SU-DHL-6 (cell line): ENCODE measurements at regions not wholly inside any gene's neighbourhood (a gene's known extent, or its start where the extent isn't known, plus 50 kb on each side); places are given as distances from the start of the nearest gene placed in this dataset.

ENCODE experiments used
- H2AFZ ChIP-seq: fragments of 200-600 bp; sonication (generic); 2 replicates; pipeline ENCODE4 v1.6.1; 2014; ENCODE audit warnings: low read depth, mild to moderate bottlenecking, moderate library complexity, mixed read lengths, antibody characterized with exemption, low read length; ENCODE audit not compliant: severe bottlenecking
- H3F3A ChIP-seq: fragments of 200-600 bp; shearing (Covaris generic); 2 replicates; pipeline ENCODE4 v1.6.0; 2016; ENCODE audit warnings: antibody characterized with exemption, mild to moderate bottlenecking; ENCODE audit not compliant: insufficient read depth
- H3K27ac ChIP-seq: fragments of 200-600 bp; sonication (generic); 2 replicates; pipeline ENCODE4 v1.5.1; 2016; ENCODE audit warnings: low read depth, mild to moderate bottlenecking, low read length, moderate library complexity, mixed read lengths
- H3K27me3 ChIP-seq: fragments of 200-600 bp; sonication (generic), shearing (Covaris generic); 2 replicates; pipeline ENCODE4 v1.6.0; 2014; ENCODE audit warnings: mild to moderate bottlenecking, low read length
- H3K36me3 ChIP-seq: fragments of 200-600 bp; sonication (generic); 2 replicates; pipeline ENCODE4 v1.6.1; 2014; ENCODE audit warnings: mild to moderate bottlenecking, low read length, mixed read lengths
- H3K4me2 ChIP-seq: fragments of 300-600, 200-600 bp; shearing (Covaris generic), sonication (generic); 2 replicates; pipeline ENCODE4 v1.6.0; 2014; ENCODE audit warnings: low read length, low read depth, mild to moderate bottlenecking; ENCODE audit not compliant: poor library complexity, severe bottlenecking
- H3K4me3 ChIP-seq: fragments of 200-600 bp; sonication (generic); 2 replicates; pipeline ENCODE4 v1.5.1; 2014; ENCODE audit warnings: antibody characterized with exemption, low read length, mild to moderate bottlenecking, mixed read lengths; ENCODE audit not compliant: insufficient read depth, poor library complexity, severe bottlenecking
- H3K79me2 ChIP-seq: fragments of 200-600 bp; sonication (generic); 2 replicates; pipeline ENCODE4 v1.6.1; 2014; ENCODE audit warnings: mild to moderate bottlenecking, low read length, moderate library complexity; ENCODE audit not compliant: insufficient read depth
- H3K9ac ChIP-seq: fragments of 200-600 bp; sonication (generic); 2 replicates; pipeline ENCODE4 v1.7.0; 2014; ENCODE audit warnings: mild to moderate bottlenecking, low read length
- H3K9me2 ChIP-seq: fragments of 200-600 bp; sonication (generic); replicated peaks from 2 replicates; pipeline ENCODE4 v1.6.1; 2014; ENCODE audit warnings: low read length; ENCODE audit not compliant: insufficient read depth
- H3K9me3 ChIP-seq: fragments of 200-600 bp; sonication (generic); 2 replicates; pipeline ENCODE4 v1.6.1; 2014; ENCODE audit warnings: low read length, mixed read lengths; ENCODE audit not compliant: insufficient read depth
- H4K20me1 ChIP-seq: fragments of 200-600 bp; sonication (generic); 2 replicates; pipeline ENCODE4 v1.6.1; 2014; ENCODE audit warnings: low read depth, mild to moderate bottlenecking, antibody characterized with exemption, low read length, moderate library complexity, mixed read lengths
- EZH2phosphoT487 ChIP-seq: fragments of 200-600 bp; sonication (generic), shearing (Covaris generic); conservative IDR thresholded peaks from 2 replicates; pipeline ENCODE4 v1.6.1; 2018; ENCODE audit warnings: mild to moderate bottlenecking, antibody characterized with exemption, low read length, moderate library complexity, mixed read lengths
- TF ChIP-seq, protein P1 (sequence below): fragments of 200-600 bp; sonication (generic); IDR thresholded peaks from one replicate; pipeline ENCODE4 v1.5.1; 2017; ENCODE audit warnings: antibody characterized with exemption, mild to moderate bottlenecking, low read length, moderate library complexity; ENCODE audit not compliant: insufficient read depth, poor library complexity, severe bottlenecking

DNA sequence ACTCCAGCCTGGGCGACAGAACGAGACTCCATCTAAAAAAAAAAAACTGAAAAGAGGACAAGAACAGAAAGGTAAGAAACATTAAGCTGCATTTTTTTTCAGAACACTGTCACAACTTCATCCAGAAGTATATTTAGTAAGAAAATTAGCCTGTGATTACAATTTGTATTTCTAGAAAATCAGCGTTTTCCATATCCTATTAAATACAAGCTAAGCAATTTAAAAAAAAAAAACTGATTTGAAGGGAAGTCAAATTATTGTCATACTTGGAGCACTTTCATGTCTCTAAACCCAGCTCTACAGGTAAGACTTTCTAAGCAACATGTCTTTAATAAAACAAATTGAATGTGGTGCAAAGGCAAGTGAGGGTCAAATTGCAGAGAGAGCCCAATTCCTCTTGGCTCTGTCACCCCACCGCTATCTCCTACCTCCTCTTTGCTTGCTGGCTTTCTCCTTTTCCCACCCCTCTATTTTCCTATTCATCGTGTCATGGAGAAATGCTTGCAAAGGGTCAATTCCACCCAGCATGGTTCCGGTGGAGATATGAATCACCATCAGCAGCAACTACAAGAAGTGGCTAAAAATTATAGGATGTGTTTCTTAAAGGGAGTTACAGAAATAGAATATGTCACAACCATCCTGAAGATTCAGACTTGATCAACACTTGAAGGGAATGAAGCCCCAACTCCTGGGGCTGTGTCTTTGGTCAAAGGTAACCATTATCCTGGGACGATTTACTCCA, 68.4 kb upstream of the BCL11A start:
- Histone ChIP-seq H3K9me3 (no peaks in the 10 kb centered on the region), H4K20me1 (no peaks in the 10 kb centered on the region), H3K36me3 (no peaks in the 10 kb centered on the region), H3K27ac (no peak overlapping the region), H3K27me3 (no peaks in the 10 kb centered on the region), H3F3A (no peaks in the 10 kb centered on the region), H2AFZ (no peak overlapping the region), H3K4me2 (no peak overlapping the region), H3K79me2 (no peaks in the 10 kb centered on the region), H3K9ac (no peak overlapping the region), H3K4me3 (no peak overlapping the region), H3K9me2 (no peaks in the 10 kb centered on the region)
- TF ChIP-seq, protein P1, sequence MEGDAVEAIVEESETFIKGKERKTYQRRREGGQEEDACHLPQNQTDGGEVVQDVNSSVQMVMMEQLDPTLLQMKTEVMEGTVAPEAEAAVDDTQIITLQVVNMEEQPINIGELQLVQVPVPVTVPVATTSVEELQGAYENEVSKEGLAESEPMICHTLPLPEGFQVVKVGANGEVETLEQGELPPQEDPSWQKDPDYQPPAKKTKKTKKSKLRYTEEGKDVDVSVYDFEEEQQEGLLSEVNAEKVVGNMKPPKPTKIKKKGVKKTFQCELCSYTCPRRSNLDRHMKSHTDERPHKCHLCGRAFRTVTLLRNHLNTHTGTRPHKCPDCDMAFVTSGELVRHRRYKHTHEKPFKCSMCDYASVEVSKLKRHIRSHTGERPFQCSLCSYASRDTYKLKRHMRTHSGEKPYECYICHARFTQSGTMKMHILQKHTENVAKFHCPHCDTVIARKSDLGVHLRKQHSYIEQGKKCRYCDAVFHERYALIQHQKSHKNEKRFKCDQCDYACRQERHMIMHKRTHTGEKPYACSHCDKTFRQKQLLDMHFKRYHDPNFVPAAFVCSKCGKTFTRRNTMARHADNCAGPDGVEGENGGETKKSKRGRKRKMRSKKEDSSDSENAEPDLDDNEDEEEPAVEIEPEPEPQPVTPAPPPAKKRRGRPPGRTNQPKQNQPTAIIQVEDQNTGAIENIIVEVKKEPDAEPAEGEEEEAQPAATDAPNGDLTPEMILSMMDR, result no peak
- TF ChIP-seq EZH2phosphoT487, result no peak

DNA sequence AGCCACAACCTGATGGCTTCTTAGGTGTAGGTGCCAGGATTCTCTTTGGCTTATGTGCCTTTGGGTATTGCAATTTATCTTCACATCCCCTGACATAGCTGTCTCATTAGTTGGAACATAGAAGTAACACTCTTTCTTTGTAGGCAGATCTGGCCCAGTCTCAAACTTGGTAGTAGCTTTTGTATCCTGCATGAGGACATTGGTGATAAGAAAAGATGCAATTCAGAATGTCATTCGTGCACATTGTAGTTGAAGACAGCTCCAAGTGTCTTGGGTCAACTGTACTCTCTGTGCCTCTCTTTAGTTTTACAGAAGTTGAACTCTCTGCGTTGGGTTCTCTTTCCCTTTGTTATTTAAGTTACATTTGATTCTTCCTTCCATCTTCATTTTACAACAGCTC, 69.6 kb upstream of the BCL11A start:
- Histone ChIP-seq H3K9me2 (no peaks in the 10 kb centered on the region), H3K79me2 (no peaks in the 10 kb centered on the region), H3K27me3 (no peaks in the 10 kb centered on the region), H3K27ac (no peak overlapping the region), H4K20me1 (no peaks in the 10 kb centered on the region), H3K36me3 (no peaks in the 10 kb centered on the region), H2AFZ (no peak overlapping the region), H3K9ac (no peak overlapping the region), H3K9me3 (no peaks in the 10 kb centered on the region), H3K4me3 (no peak overlapping the region), H3K4me2 (no peak overlapping the region), H3F3A (no peaks in the 10 kb centered on the region)
- no peak for TF ChIP-seq EZH2phosphoT487
- TF ChIP-seq, protein P1, result no peak

DNA sequence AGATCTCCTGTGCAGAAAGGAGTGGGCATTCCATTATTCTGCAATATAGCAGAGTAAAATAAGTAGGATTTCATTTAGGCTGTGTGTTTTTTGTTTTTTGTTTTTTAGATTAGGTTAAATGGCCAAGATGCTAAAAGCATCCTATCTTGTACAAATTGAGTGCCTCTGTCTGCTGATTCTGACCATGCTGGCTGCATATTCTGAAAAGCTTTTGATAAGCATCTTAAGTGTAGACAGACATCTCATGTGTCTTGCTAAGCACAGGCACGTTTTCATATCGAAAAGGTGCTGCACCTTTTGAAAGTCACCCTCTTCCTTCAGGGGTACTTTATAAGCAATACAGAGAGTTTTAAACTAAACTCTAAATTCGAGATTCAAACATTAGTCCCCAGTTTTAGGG, 74.0 kb upstream of the BCL11A start:
- no peaks in the 10 kb centered on the region for H3K27me3 ChIP-seq
- no peak overlapping the region for H3K4me2 ChIP-seq
- TF ChIP-seq, protein P1, result no peak
- no peak for TF ChIP-seq EZH2phosphoT487

More for the DNA sequence above, 74.0 kb upstream of the BCL11A start:
- H4K20me1 ChIP-seq, result no peaks in the 10 kb centered on the region
- no peaks in the 10 kb centered on the region for H3K79me2 ChIP-seq
- H3F3A ChIP-seq, result no peaks in the 10 kb centered on the region
- no peaks in the 10 kb centered on the region for H3K9me3 ChIP-seq
- H3K4me3 ChIP-seq, result no peak overlapping the region
- H2AFZ ChIP-seq, result no peak overlapping the region
- H3K36me3 ChIP-seq, result no peaks in the 10 kb centered on the region
- H3K9me2 ChIP-seq, result no peaks in the 10 kb centered on the region
- no peak overlapping the region for H3K9ac ChIP-seq
- H3K27ac ChIP-seq, result no peak overlapping the region
